ENCODE measurements at regions not wholly inside any gene's neighbourhood (a gene's known extent, or its start where the extent isn't known, plus 50 kb on each side); places are given as distances from the start of the nearest gene placed in this dataset.

DNA sequence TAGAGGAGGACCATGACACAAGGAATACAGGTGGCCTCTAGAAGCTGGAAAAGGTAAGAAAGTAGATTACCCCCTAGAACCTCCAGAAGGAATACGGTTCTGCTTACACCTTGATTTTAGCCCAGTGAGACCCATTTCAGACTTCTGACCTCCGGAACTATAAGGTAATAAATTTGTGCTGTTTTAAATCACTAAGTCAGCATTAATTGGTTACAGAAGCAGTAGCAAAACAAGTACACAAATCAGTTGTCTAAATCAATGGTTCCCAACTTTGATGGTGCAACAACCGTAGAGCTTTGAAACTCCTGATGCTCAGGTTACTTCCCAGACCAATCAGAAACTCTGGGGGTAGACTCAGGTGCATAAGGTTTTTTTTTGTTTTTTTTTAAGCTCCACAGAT lies 113.6 kb downstream of the RTL9 start:
- no peak for TF ChIP-seq CTCF (optimal IDR thresholded peaks at IDR 0.05 in 1 of 3, IDR thresholded peaks at IDR 0.05 in 1 of 3, conservative IDR thresholded peaks at IDR 0.05 in 1 of 3; ENCODE audit: extremely low read depth in 1 of 3, insufficient read depth in 2 of 3, low read length in 3 of 3)
- no peak for TF ChIP-seq EZH2 (IDR thresholded peaks at IDR 0.05; ENCODE audit: low read length)

All from keratinocyte (primary cell).